ENCODE measurements at regions not wholly inside any gene's neighbourhood (a gene's known extent, or its start where the extent isn't known, plus 50 kb on each side); places are given as distances from the start of the nearest gene placed in this dataset.

DNA sequence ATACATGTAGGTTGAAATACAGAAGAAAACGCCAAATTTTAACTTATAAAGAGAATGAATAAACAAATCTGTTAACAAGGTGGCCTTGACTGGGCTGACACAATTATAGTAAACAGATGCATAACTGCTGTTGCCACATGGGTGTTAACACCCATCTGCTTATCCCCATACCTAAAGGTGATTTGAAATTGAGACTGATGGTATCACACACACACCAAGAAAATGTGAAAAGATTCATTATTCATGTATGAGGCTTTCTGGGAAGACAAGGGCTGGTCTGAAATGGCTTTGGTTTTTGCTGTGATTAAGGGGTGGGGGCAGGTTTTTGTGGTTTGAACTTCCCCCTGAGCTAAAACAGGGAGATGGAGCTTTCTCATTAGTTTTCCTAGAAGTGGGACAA, 156.6 kb downstream of the SYT10 start:
- no peak overlapping the region for H3K27ac ChIP-seq (ENCODE audit: insufficient read depth, low read depth, low read length)
- ChIA-PET CTCF (interaction anchor here (0.6 kb wide), 1 partner anchor 353 kb away, joined by 3 read pairs; no protein-coding TSS in a partner anchor), POLR2A (no interaction called here)
- H3K4me2 ChIP-seq (ENCODE audit: insufficient read depth, low read length) = no peak overlapping the region
- intact Hi-C loops (cut with micrococcal nuclease) = no loop called here
- no peaks in the 10 kb centered on the region for H3K4me1 ChIP-seq (ENCODE audit: control insufficient read depth, extremely low read depth, insufficient read depth, low read length)
- no peak overlapping the region for H2AFZ ChIP-seq (ENCODE audit: low read depth, low read length)
- H3K27me3 ChIP-seq (ENCODE audit: control insufficient read depth in 2 of 2, insufficient read depth in 2 of 2, low read length in 2 of 2) = no peaks in the 10 kb centered on the region
- H3K9ac ChIP-seq (replicated peaks; ENCODE audit: extremely low read depth, insufficient read depth, low read length) = no peak overlapping the region
- H3K4me3 ChIP-seq (replicated peaks in 1 of 3; ENCODE audit: insufficient read depth in 1 of 3, low read depth in 1 of 3, low read length in 3 of 3) = no peak overlapping the region
- H3K9me1 ChIP-seq (replicated peaks; ENCODE audit: control insufficient read depth, extremely low read depth, insufficient read depth, low read length) = no peaks in the 10 kb centered on the region
- DNase-seq (ENCODE audit: low read depth, low spot score) (no peak), FAIRE-seq (no peak)
- TF ChIP-seq JUN (IDR thresholded peaks at IDR 0.05; ENCODE audit: borderline replicate concordance, insufficient read depth, insufficient read length, low read depth) (no peak), MYC (IDR thresholded peaks at IDR 0.05; ENCODE audit: low read depth, low read length) (no peak), GATA2 (IDR thresholded peaks at IDR 0.05; ENCODE audit: insufficient read depth, insufficient read length, low read depth, low read length) (no peak), POLR2A (IDR thresholded peaks at IDR 0.05; ENCODE audit: low read depth, low read length) (no peak), EZH2 (IDR thresholded peaks at IDR 0.05; ENCODE audit: borderline replicate concordance, low read depth, low read length, severe bottlenecking) (no peak), FOS (IDR thresholded peaks at IDR 0.05; ENCODE audit: borderline replicate concordance, insufficient read depth, low read length) (no peak), POLR2AphosphoS5 (IDR thresholded peaks at IDR 0.05; ENCODE audit: insufficient read depth, low read depth, low read length) (no peak)
- TF ChIP-seq, protein P1, sequence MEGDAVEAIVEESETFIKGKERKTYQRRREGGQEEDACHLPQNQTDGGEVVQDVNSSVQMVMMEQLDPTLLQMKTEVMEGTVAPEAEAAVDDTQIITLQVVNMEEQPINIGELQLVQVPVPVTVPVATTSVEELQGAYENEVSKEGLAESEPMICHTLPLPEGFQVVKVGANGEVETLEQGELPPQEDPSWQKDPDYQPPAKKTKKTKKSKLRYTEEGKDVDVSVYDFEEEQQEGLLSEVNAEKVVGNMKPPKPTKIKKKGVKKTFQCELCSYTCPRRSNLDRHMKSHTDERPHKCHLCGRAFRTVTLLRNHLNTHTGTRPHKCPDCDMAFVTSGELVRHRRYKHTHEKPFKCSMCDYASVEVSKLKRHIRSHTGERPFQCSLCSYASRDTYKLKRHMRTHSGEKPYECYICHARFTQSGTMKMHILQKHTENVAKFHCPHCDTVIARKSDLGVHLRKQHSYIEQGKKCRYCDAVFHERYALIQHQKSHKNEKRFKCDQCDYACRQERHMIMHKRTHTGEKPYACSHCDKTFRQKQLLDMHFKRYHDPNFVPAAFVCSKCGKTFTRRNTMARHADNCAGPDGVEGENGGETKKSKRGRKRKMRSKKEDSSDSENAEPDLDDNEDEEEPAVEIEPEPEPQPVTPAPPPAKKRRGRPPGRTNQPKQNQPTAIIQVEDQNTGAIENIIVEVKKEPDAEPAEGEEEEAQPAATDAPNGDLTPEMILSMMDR (IDR thresholded peaks at IDR 0.05; ENCODE audit: extremely low read depth in 1 of 2, insufficient read depth in 1 of 2, low read depth in 1 of 2, low read length in 2 of 2) = no peak
- TF ChIP-seq, protein P2, sequence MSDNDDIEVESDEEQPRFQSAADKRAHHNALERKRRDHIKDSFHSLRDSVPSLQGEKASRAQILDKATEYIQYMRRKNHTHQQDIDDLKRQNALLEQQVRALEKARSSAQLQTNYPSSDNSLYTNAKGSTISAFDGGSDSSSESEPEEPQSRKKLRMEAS (IDR thresholded peaks at IDR 0.05; ENCODE audit: insufficient read depth, insufficient read length) = no peak
- H4K20me1 ChIP-seq (replicated peaks; ENCODE audit: control insufficient read depth, extremely low read depth, insufficient read depth, low read length) = no peaks in the 10 kb centered on the region
- BruUV-seq (replicated peaks) = no TSS peak
- dilution Hi-C loops (cut with MboI; ENCODE audit: extremely low pct_ligation_motif_present, low sequenced_read_pairs) = no loop called here
- H3K79me2 ChIP-seq (ENCODE audit: control insufficient read depth, insufficient read depth, low read length) = no peaks in the 10 kb centered on the region
- H3K9me3 ChIP-seq (replicated peaks; ENCODE audit: control insufficient read depth, insufficient read depth, low read length) = peaks cover 1% of the 10 kb centered on the region
- H3K36me3 ChIP-seq (ENCODE audit: control insufficient read depth in 2 of 2, extremely low read depth in 1 of 2, insufficient read depth in 2 of 2, low read length in 2 of 2) = no peaks in the 10 kb centered on the region
